Right lobe of liver (tissue), 6 donors: ENCODE measurements at regions not wholly inside any gene's neighbourhood (a gene's known extent, or its start where the extent isn't known, plus 50 kb on each side); places are given as distances from the start of the nearest gene placed in this dataset.

Experiments used
- ATAC-seq, 4 donors: fragments of 200-7000 bp; cut with Tn5 transposase; one replicate each; pipeline ENCODE4 v1.9.1; 2020; ENCODE audit warnings: mild to moderate bottlenecking in 4 of 4, moderate library complexity in 4 of 4
- DNase-seq, 3 donors: peaks; one replicate each; pipeline ENCODE4 v3.0.0-alpha.2; 2020
- H3K27ac ChIP-seq, 3 donors: fragments of 200-600 bp; one replicate each; pipeline ENCODE4 v1.8.0; 2022
- H3K27me3 ChIP-seq, 2 donors: fragments of 200-600 bp; one replicate each; pipeline ENCODE4 v1.8.0; 2022
- H3K36me3 ChIP-seq, 4 donors: fragments of 200-600 bp; sonication (generic) in 1 of 4; one replicate each; pipeline versions ENCODE4 v1.5.1 to v1.8.0; 2017 to 2022; ENCODE audit warnings: control low read depth in 1 of 4
- H3K4me1 ChIP-seq, 4 donors: fragments of 200-600 bp; sonication (generic) in 1 of 4; one replicate each; pipeline versions ENCODE4 v1.5.1 to v1.8.0; 2017 to 2022; ENCODE audit warnings: control low read depth in 1 of 4
- H3K4me3 ChIP-seq, 3 donors: fragments of 200-600 bp; one replicate each; pipeline ENCODE4 v1.8.0; 2022
- H3K9me3 ChIP-seq, 4 donors: fragments of 200-600 bp; sonication (generic) in 1 of 4; one replicate each; pipeline versions ENCODE4 v1.5.1 to v1.8.0; 2017 to 2022; ENCODE audit warnings: control low read depth in 1 of 4
- CTCF ChIP-seq, 4 donors: fragments of 200-600 bp in 3 of 4; fragments of 450-650 bp in 1 of 4; IDR thresholded peaks; one replicate each; pipeline versions ENCODE4 v1.5.1 to v1.8.0; 2016 to 2022; ENCODE audit warnings: antibody characterized with exemption in 4 of 4, mild to moderate bottlenecking in 2 of 4
- POLR2A ChIP-seq: fragments of 450-650 bp; IDR thresholded peaks from one replicate; pipeline ENCODE4 v1.6.1; 2017; ENCODE audit warnings: antibody characterized with exemption, mild to moderate bottlenecking
- WGBS: methylation state at CpG from one replicate; pipeline ENCODE4 v1.1.6; 2018; ENCODE audit warnings: low coverage, low lambda C conversion rate; ENCODE audit not compliant: insufficient coverage; ENCODE audit errors: missing lambda C conversion rate; 5-methylcytosine and 5-hydroxymethylcytosine counted together
- intact Hi-C, 2 donors: fragments of 100-400 bp; cut with DNase I; formaldehyde crosslinking; loops; one replicate each; pipeline versions ENCODE4 v1.11.2 to v1.14.1; 2022
- donor health status: DM: no; HTN: yes; CAD: no.
- donor health status: DM: no; HTN: no; CAD: no.
- donor health status: DM: no; HTN: no; CAD: no.
- donor health status: DM: no; HTN: yes; CAD: no.
- donor health status: DM: no; HTN: yes; CAD: no.

- H3K36me3 ChIP-seq: no peaks in the 10 kb centered on the region
- peak overlapping the region in 2 of 3 donors; percentile 38 to 53 for H3K27ac ChIP-seq
- TF ChIP-seq CTCF (IDR thresholded peaks at IDR 0.05): no peak
- TF ChIP-seq POLR2A: no peak
- H3K9me3 ChIP-seq: no peaks in the 10 kb centered on the region
- 33% methylated on average over 7 of the region's 23 CpGs for WGBS
- no peak overlapping the region for H3K4me3 ChIP-seq
- H3K27me3 ChIP-seq: no peaks in the 10 kb centered on the region
- DNase-seq: peak in 1 of 3 donors; percentile 24
- no peak for ATAC-seq
- H3K4me1 ChIP-seq: no peaks in the 10 kb centered on the region
- intact Hi-C loops: no loop called here
Measured at GRCh38 chr10:133010095-133010842, 67.9 kb upstream of the CFAP46 start.

GRCh38 chr10:133009218-133009950 is 67.0 kb upstream of the CFAP46 start:
- TF ChIP-seq POLR2A (peak; percentile 34), CTCF (IDR thresholded peaks at IDR 0.05) (no peak)
- intact Hi-C loops: no loop called here
- ATAC-seq (peak; percentile 72 to 80 (median 75)), DNase-seq (peak; percentile 71 to 83 (median 72))
- H3K36me3 ChIP-seq: no peaks in the 10 kb centered on the region
- 57% methylated on average over 6 of the region's 23 CpGs for WGBS
- H3K27ac ChIP-seq: peak overlapping the region in 2 of 3 donors; percentile 38 to 53
- H3K4me3 ChIP-seq: no peak overlapping the region
- H3K9me3 ChIP-seq: no peaks in the 10 kb centered on the region
- H3K27me3 ChIP-seq: no peaks in the 10 kb centered on the region
- no peaks in the 10 kb centered on the region for H3K4me1 ChIP-seq

- no peaks in the 10 kb centered on the region for H3K9me3 ChIP-seq
- ATAC-seq: no peak
- DNase-seq: no peak
- intact Hi-C loops: no loop called here
- H3K4me1 ChIP-seq: no peaks in the 10 kb centered on the region
- peak overlapping the region in 1 of 3 donors; percentile 53 for H3K27ac ChIP-seq
- no peak overlapping the region for H3K4me3 ChIP-seq
- H3K27me3 ChIP-seq: no peaks in the 10 kb centered on the region
- H3K36me3 ChIP-seq: no peaks in the 10 kb centered on the region
- 64% methylated on average over 7 of the region's 11 CpGs for WGBS
- no peak for TF ChIP-seq CTCF (IDR thresholded peaks at IDR 0.05)
- TF ChIP-seq POLR2A: no peak
Measured at GRCh38 chr10:133008736-133009135, 66.4 kb upstream of the CFAP46 start.

- WGBS: 60% methylated on average over 1 of the region's 23 CpGs
- no peak for DNase-seq
- H3K27ac ChIP-seq: no peak overlapping the region
Measured at GRCh38 chr10:133008196-133008595, 65.8 kb upstream of the CFAP46 start.

More at GRCh38 chr10:133008196-133008595, 65.8 kb upstream of the CFAP46 start:
- no peaks in the 10 kb centered on the region for H3K4me1 ChIP-seq
- no peaks in the 10 kb centered on the region for H3K27me3 ChIP-seq
- TF ChIP-seq CTCF (IDR thresholded peaks at IDR 0.05) (no peak), POLR2A (no peak)
- H3K9me3 ChIP-seq: no peaks in the 10 kb centered on the region
- intact Hi-C loops: no loop called here
- H3K4me3 ChIP-seq: no peak overlapping the region
- H3K36me3 ChIP-seq: no peaks in the 10 kb centered on the region
- ATAC-seq: no peak
